A673 (cell line): ENCODE measurements at regions not wholly inside any gene's neighbourhood (a gene's known extent, or its start where the extent isn't known, plus 50 kb on each side); places are given as distances from the start of the nearest gene placed in this dataset.

ENCODE experiments used
- BruUV-seq: library from RNA; stranded (reverse); fragments of 400-500 nt; replicated peaks from 2 replicates; lab custom pipeline; 2021; lab: Mats Ljungman, UMichigan
- CTCF ChIA-PET: fragments of 300-600 bp; sonication (Branson Sonifier 250); formaldehyde crosslinking; loops from one replicate; lab custom pipeline; 2022; ENCODE audit warnings: antibody characterized with exemption; lab: Charles Lee
- POLR2A ChIA-PET: fragments of 300-600 bp; sonication (Branson Sonifier 250); formaldehyde crosslinking; loops from one replicate; lab custom pipeline; 2022; ENCODE audit warnings: antibody characterized with exemption; ENCODE audit not compliant: low non-redundant PET; lab: Charles Lee
- DNase-seq: peaks from one replicate; pipeline ENCODE4 v3.0.0-alpha.2; 2015; ENCODE audit warnings: low spot score
- H3K27ac ChIP-seq: fragments of 200-600 bp; sonication (generic); 2 replicates; pipeline ENCODE4 v1.5.1; 2016; ENCODE audit warnings: mixed run types, low read depth, mild to moderate bottlenecking, mixed read lengths, antibody characterized with exemption, low read length; ENCODE audit not compliant: poor library complexity, severe bottlenecking
- H3K27me3 ChIP-seq: fragments of 200-600 bp; sonication (generic); replicated peaks from 2 replicates; pipeline ENCODE4 v1.6.1; 2017; ENCODE audit warnings: mixed run types, low read depth, mild to moderate bottlenecking, mixed read lengths, antibody characterized with exemption, low read length; ENCODE audit not compliant: insufficient read depth, poor library complexity
- H3K36me3 ChIP-seq: fragments of 200-600 bp; sonication (generic); 2 replicates; pipeline ENCODE4 v1.6.1; 2016; ENCODE audit warnings: mixed run types, mild to moderate bottlenecking, mixed read lengths, antibody characterized with exemption, low read length; ENCODE audit not compliant: insufficient read depth, poor library complexity, severe bottlenecking
- H3K4me1 ChIP-seq: fragments of 200-600 bp; sonication (generic); 2 replicates; pipeline ENCODE4 v1.6.1; 2017; ENCODE audit warnings: mixed run types, mild to moderate bottlenecking, mixed read lengths, antibody characterized with exemption, low read length; ENCODE audit not compliant: insufficient read depth, poor library complexity, severe bottlenecking
- H3K4me3 ChIP-seq: fragments of 200-600 bp; sonication (generic); 2 replicates; pipeline ENCODE4 v1.5.1; 2016; ENCODE audit warnings: low read depth, mixed run types, mild to moderate bottlenecking, mixed read lengths, low read length; ENCODE audit not compliant: poor library complexity, severe bottlenecking
- H3K9me3 ChIP-seq: fragments of 200-600 bp; sonication (generic); 2 replicates; pipeline ENCODE4 v1.6.1; 2016; ENCODE audit warnings: mixed run types, low read depth, mild to moderate bottlenecking, mixed read lengths, antibody characterized with exemption, low read length; ENCODE audit not compliant: poor library complexity, severe bottlenecking
- CTCF ChIP-seq: fragments of 300-800, 200-600 bp; sonication (generic); conservative IDR thresholded peaks from 2 replicates; pipeline ENCODE4 v1.5.1; 2017; ENCODE audit warnings: low read depth, mild to moderate bottlenecking, antibody characterized with exemption, low read length, moderate library complexity, mixed read lengths
- EZH2 ChIP-seq: fragments of 200-600 bp; sonication (generic); IDR thresholded peaks from 2 replicates; pipeline ENCODE4 v1.6.1; 2017; ENCODE audit warnings: borderline replicate concordance, low read depth, mild to moderate bottlenecking, mixed read lengths, antibody characterized with exemption, low read length; ENCODE audit not compliant: poor library complexity, severe bottlenecking
- intact Hi-C: fragments of 100-400 bp; cut with micrococcal nuclease; formaldehyde crosslinking; loops from one replicate; pipeline ENCODE4 v1.10.0; 2022; ENCODE audit not compliant: unreplicated experiment

GRCh38 chr12:124082012-124082411 is 109.0 kb downstream of the ZNF664 start:
- intact Hi-C loops, result no loop called here
- ChIA-PET POLR2A (no interaction called here), CTCF (no interaction called here)
- H3K27me3 ChIP-seq, result no peaks in the 10 kb centered on the region
- no peaks in the 10 kb centered on the region for H3K4me1 ChIP-seq
- no peak for TF ChIP-seq CTCF
- TF ChIP-seq EZH2, result no peak
- no peak for DNase-seq
- H3K27ac ChIP-seq, result no peak overlapping the region
- H3K9me3 ChIP-seq, result no peaks in the 10 kb centered on the region
- H3K4me3 ChIP-seq, result no peak overlapping the region
- BruUV-seq, result no TSS peak
- H3K36me3 ChIP-seq, result no peaks in the 10 kb centered on the region

GRCh38 chr12:124082687-124083086 is 109.7 kb downstream of the ZNF664 start:
- Histone ChIP-seq H3K27ac (no peak overlapping the region), H3K36me3 (no peaks in the 10 kb centered on the region), H3K4me1 (no peaks in the 10 kb centered on the region), H3K27me3 (no peaks in the 10 kb centered on the region), H3K9me3 (no peaks in the 10 kb centered on the region), H3K4me3 (no peak overlapping the region)
- ChIA-PET CTCF (no interaction called here), POLR2A (interaction anchor here (0.6 kb wide), 1 partner anchor 12 kb away, joined by 4 read pairs; no protein-coding TSS in a partner anchor)
- no TSS peak for BruUV-seq
- TF ChIP-seq CTCF, result no peak
- TF ChIP-seq EZH2, result no peak
- intact Hi-C loops, result no loop called here
- DNase-seq, result no peak

GRCh38 chr12:124083708-124084107 is 110.7 kb downstream of the ZNF664 start:
- BruUV-seq, result no TSS peak
- H3K9me3 ChIP-seq, result no peaks in the 10 kb centered on the region
- no peak overlapping the region for H3K4me3 ChIP-seq
- ChIA-PET CTCF (no interaction called here), POLR2A (no interaction called here)
- no peak for TF ChIP-seq CTCF
- TF ChIP-seq EZH2, result no peak
- no peaks in the 10 kb centered on the region for H3K36me3 ChIP-seq
- H3K27ac ChIP-seq, result no peak overlapping the region
- no peaks in the 10 kb centered on the region for H3K4me1 ChIP-seq
- DNase-seq, result no peak
- no peaks in the 10 kb centered on the region for H3K27me3 ChIP-seq
- intact Hi-C loops, result no loop called here
